ENCODE measurements at regions not wholly inside any gene's neighbourhood (a gene's known extent, or its start where the extent isn't known, plus 50 kb on each side); places are given as distances from the start of the nearest gene placed in this dataset.

DNA sequence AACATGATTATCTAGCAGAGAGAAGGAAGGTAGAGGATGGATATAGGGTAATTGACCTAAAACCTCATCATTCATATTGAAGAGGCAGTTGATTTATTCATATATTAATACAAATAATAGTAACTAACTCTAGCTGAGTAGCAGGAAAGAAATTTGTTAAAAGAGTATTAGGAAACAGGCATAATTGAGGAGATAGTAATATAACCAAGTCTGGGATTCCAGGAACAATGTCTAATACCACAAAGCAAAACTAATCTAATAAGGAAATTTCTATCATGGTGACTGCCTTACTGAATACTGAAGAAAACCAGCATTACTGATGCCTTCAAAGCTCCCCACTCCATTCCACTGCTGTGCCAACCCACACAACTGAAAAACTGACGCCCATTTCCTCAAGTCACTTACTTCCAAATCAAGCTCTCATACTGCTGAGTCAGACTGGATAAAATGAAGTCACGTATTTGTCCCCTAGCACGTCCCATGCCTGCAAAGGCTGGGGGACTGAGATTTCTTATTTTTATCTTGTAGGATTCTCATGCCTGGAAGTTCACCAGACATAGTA is 153.9 kb downstream of the SMC2 start:
- Histone ChIP-seq H3K4me1 (ENCODE audit: control insufficient read depth, extremely low read depth, insufficient read depth, low read length) (no peaks in the 10 kb centered on the region), H4K20me1 (replicated peaks; ENCODE audit: control insufficient read depth, extremely low read depth, insufficient read depth, low read length) (no peaks in the 10 kb centered on the region), H3K36me3 (ENCODE audit: control insufficient read depth in 2 of 2, extremely low read depth in 1 of 2, insufficient read depth in 2 of 2, low read length in 2 of 2) (no peaks in the 10 kb centered on the region), H3K9ac (replicated peaks; ENCODE audit: extremely low read depth, insufficient read depth, low read length) (no peak overlapping the region), H3K79me2 (ENCODE audit: control insufficient read depth, insufficient read depth, low read length) (no peaks in the 10 kb centered on the region), H2AFZ (ENCODE audit: low read depth, low read length) (no peak overlapping the region), H3K4me3 (replicated peaks in 1 of 3; ENCODE audit: insufficient read depth in 1 of 3, low read depth in 1 of 3, low read length in 3 of 3) (no peak overlapping the region), H3K27ac (ENCODE audit: insufficient read depth, low read depth, low read length) (no peak overlapping the region), H3K4me2 (ENCODE audit: insufficient read depth, low read length) (no peak overlapping the region), H3K9me1 (replicated peaks; ENCODE audit: control insufficient read depth, extremely low read depth, insufficient read depth, low read length) (no peaks in the 10 kb centered on the region), H3K27me3 (ENCODE audit: control insufficient read depth in 2 of 2, insufficient read depth in 2 of 2, low read length in 2 of 2) (no peaks in the 10 kb centered on the region), H3K9me3 (replicated peaks; ENCODE audit: control insufficient read depth, insufficient read depth, low read length) (no peaks in the 10 kb centered on the region)
- no peak for TF ChIP-seq MYC (IDR thresholded peaks at IDR 0.05; ENCODE audit: low read depth, low read length)
- no peak for TF ChIP-seq POLR2AphosphoS5 (IDR thresholded peaks at IDR 0.05; ENCODE audit: insufficient read depth, low read depth, low read length)
- TF ChIP-seq JUN (IDR thresholded peaks at IDR 0.05; ENCODE audit: borderline replicate concordance, insufficient read depth, insufficient read length, low read depth), result no peak
- TF ChIP-seq, protein P1, sequence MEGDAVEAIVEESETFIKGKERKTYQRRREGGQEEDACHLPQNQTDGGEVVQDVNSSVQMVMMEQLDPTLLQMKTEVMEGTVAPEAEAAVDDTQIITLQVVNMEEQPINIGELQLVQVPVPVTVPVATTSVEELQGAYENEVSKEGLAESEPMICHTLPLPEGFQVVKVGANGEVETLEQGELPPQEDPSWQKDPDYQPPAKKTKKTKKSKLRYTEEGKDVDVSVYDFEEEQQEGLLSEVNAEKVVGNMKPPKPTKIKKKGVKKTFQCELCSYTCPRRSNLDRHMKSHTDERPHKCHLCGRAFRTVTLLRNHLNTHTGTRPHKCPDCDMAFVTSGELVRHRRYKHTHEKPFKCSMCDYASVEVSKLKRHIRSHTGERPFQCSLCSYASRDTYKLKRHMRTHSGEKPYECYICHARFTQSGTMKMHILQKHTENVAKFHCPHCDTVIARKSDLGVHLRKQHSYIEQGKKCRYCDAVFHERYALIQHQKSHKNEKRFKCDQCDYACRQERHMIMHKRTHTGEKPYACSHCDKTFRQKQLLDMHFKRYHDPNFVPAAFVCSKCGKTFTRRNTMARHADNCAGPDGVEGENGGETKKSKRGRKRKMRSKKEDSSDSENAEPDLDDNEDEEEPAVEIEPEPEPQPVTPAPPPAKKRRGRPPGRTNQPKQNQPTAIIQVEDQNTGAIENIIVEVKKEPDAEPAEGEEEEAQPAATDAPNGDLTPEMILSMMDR (IDR thresholded peaks at IDR 0.05; ENCODE audit: extremely low read depth in 1 of 2, insufficient read depth in 1 of 2, low read depth in 1 of 2, low read length in 2 of 2), result no peak
- TF ChIP-seq, protein P2, sequence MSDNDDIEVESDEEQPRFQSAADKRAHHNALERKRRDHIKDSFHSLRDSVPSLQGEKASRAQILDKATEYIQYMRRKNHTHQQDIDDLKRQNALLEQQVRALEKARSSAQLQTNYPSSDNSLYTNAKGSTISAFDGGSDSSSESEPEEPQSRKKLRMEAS (IDR thresholded peaks at IDR 0.05; ENCODE audit: insufficient read depth, insufficient read length), result no peak
- no peak for TF ChIP-seq POLR2A (IDR thresholded peaks at IDR 0.05; ENCODE audit: low read depth, low read length)
- TF ChIP-seq FOS (IDR thresholded peaks at IDR 0.05; ENCODE audit: borderline replicate concordance, insufficient read depth, low read length), result no peak
- no peak for TF ChIP-seq GATA2 (IDR thresholded peaks at IDR 0.05; ENCODE audit: insufficient read depth, insufficient read length, low read depth, low read length)
- no peak for TF ChIP-seq EZH2 (IDR thresholded peaks at IDR 0.05; ENCODE audit: borderline replicate concordance, low read depth, low read length, severe bottlenecking)
- ChIA-PET CTCF (no interaction called here), POLR2A (no interaction called here)
- dilution Hi-C loops (cut with MboI; ENCODE audit: extremely low pct_ligation_motif_present, low sequenced_read_pairs) (no loop called here), intact Hi-C loops (cut with micrococcal nuclease) (no loop called here)
- BruUV-seq (replicated peaks), result no TSS peak
- FAIRE-seq (no peak), DNase-seq (ENCODE audit: low read depth, low spot score) (no peak)

Data from endothelial cell of umbilical vein (primary cell).